ENCODE measurements at regions not wholly inside any gene's neighbourhood (a gene's known extent, or its start where the extent isn't known, plus 50 kb on each side); places are given as distances from the start of the nearest gene placed in this dataset.

DNA sequence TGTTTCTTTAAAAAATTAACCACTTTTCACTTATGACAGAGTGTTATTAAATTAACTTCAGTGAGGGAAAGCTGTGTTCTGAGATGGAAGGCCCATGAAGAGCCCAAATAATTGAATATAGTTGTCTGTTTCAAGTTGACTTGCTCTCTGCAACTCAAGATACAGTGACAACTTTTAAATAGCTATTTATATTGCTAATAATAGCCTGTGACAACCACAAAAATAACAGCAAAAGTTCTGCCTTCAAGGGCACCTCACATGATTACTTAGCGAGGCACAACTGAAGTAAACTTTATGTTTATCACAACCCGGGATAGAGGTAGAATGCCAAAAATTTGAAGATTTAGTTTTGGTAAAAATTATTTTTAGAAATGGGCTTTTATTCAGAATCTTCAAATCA lies 167.3 kb upstream of the SCN7A start (continued):
- TF ChIP-seq, protein P1, sequence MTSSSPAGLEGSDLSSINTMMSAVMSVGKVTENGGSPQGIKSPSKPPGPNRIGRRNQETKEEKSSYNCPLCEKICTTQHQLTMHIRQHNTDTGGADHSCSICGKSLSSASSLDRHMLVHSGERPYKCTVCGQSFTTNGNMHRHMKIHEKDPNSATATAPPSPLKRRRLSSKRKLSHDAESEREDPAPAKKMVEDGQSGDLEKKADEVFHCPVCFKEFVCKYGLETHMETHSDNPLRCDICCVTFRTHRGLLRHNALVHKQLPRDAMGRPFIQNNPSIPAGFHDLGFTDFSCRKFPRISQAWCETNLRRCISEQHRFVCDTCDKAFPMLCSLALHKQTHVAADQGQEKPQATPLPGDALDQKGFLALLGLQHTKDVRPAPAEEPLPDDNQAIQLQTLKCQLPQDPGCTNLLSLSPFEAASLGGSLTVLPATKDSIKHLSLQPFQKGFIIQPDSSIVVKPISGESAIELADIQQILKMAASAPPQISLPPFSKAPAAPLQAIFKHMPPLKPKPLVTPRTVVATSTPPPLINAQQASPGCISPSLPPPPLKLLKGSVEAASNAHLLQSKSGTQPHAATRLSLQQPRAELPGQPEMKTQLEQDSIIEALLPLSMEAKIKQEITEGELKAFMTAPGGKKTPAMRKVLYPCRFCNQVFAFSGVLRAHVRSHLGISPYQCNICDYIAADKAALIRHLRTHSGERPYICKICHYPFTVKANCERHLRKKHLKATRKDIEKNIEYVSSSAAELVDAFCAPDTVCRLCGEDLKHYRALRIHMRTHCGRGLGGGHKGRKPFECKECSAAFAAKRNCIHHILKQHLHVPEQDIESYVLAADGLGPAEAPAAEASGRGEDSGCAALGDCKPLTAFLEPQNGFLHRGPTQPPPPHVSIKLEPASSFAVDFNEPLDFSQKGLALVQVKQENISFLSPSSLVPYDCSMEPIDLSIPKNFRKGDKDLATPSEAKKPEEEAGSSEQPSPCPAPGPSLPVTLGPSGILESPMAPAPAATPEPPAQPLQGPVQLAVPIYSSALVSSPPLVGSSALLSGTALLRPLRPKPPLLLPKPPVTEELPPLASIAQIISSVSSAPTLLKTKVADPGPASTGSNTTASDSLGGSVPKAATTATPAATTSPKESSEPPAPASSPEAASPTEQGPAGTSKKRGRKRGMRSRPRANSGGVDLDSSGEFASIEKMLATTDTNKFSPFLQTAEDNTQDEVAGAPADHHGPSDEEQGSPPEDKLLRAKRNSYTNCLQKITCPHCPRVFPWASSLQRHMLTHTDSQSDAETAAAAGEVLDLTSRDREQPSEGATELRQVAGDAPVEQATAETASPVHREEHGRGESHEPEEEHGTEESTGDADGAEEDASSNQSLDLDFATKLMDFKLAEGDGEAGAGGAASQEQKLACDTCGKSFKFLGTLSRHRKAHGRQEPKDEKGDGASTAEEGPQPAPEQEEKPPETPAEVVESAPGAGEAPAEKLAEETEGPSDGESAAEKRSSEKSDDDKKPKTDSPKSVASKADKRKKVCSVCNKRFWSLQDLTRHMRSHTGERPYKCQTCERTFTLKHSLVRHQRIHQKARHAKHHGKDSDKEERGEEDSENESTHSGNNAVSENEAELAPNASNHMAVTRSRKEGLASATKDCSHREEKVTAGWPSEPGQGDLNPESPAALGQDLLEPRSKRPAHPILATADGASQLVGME (CRISPR knock-in tag; IDR thresholded peaks at IDR 0.05), result no peak

DNA sequence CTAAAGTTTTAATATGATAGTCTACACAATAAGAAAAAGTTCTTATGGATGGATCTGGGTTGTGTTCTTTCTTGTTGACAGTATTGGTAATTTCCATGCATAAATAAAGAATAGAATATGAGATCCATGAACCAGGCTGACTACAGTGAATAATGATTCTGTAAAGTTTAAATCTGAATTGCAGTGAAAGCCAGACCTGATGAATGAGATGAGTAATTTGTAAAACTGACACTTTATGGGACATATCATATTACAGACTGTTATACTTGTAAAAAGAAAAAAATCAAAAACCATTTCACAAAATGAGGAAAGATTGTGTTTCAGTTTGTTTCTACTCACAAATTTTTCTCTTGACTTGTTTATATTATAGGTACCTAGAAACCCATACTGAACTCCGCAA lies 164.9 kb upstream of the SCN7A start:
- no peak for ATAC-seq
- no peaks in the 10 kb centered on the region for H3K9me1 ChIP-seq (ENCODE audit: control insufficient read depth, insufficient read depth, low read length)
- no peaks in the 10 kb centered on the region for H3K36me3 ChIP-seq (ENCODE audit: control insufficient read depth, insufficient read depth, low read length)
- no peak overlapping the region for H3K4me2 ChIP-seq (ENCODE audit: insufficient read depth, low read length)
- WGBS (ENCODE audit: insufficient coverage, low coverage, missing lambda C conversion rate), result 0% methylated on average over 1 of the region's 1 CpG
- no TSS peak for BruUV-seq (replicated peaks)
- H2AFZ ChIP-seq (ENCODE audit: low read depth, low read length), result no peak overlapping the region
- ChIA-PET POLR2A (no interaction called here), CTCF (ENCODE audit: low intra/inter-chr PET ratio) (no interaction called here)
- no peaks in the 10 kb centered on the region for H3K79me2 ChIP-seq (ENCODE audit: control insufficient read depth, insufficient read depth, low read length)
- no peak overlapping the region for H3K27ac ChIP-seq (ENCODE audit: extremely low read depth, low read depth, low read length)
- H3K4me1 ChIP-seq (replicated peaks in 1 of 2; ENCODE audit: control insufficient read depth in 2 of 2, insufficient read depth in 2 of 2, low read length in 2 of 2), result no peaks in the 10 kb centered on the region
- DNase-seq (ENCODE audit: extremely low read depth in 1 of 4, low spot score in 3 of 4), result no peak
- TF ChIP-seq, protein P2, sequence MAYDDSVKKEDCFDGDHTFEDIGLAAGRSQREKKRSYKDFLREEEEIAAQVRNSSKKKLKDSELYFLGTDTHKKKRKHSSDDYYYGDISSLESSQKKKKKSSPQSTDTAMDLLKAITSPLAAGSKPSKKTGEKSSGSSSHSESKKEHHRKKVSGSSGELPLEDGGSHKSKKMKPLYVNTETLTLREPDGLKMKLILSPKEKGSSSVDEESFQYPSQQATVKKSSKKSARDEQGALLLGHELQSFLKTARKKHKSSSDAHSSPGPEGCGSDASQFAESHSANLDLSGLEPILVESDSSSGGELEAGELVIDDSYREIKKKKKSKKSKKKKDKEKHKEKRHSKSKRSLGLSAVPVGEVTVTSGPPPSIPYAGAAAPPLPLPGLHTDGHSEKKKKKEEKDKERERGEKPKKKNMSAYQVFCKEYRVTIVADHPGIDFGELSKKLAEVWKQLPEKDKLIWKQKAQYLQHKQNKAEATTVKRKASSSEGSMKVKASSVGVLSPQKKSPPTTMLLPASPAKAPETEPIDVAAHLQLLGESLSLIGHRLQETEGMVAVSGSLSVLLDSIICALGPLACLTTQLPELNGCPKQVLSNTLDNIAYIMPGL (CRISPR knock-in tag; IDR thresholded peaks at IDR 0.05), result no peak
- TF ChIP-seq, protein P3, sequence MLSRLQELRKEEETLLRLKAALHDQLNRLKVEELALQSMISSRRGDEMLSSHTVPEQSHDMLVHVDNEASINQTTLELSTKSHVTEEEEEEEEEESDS (CRISPR knock-in tag; IDR thresholded peaks at IDR 0.05), result no peak
- no peak for TF ChIP-seq ARHGAP35 (IDR thresholded peaks at IDR 0.05; ENCODE audit: partially characterized antibody)
- no peak for TF ChIP-seq ZNF507 (tag; conservative IDR thresholded peaks at IDR 0.05)
- no peak for TF ChIP-seq ZNF668 (CRISPR knock-in tag; IDR thresholded peaks at IDR 0.05)
- no peak for FAIRE-seq
- intact Hi-C loops (cut with micrococcal nuclease) (no loop called here), in situ Hi-C loops (cut with MboI) (no loop called here)
- H3K4me3 ChIP-seq, result no peak overlapping the region
- H3K9ac ChIP-seq (ENCODE audit: insufficient read depth in 1 of 2, low read depth in 2 of 2, low read length in 2 of 2), result no peak overlapping the region
- H4K20me1 ChIP-seq (replicated peaks; ENCODE audit: control insufficient read depth, insufficient read depth, low read length), result no peaks in the 10 kb centered on the region
- H3K27me3 ChIP-seq (ENCODE audit: control insufficient read depth in 2 of 2, insufficient read depth in 2 of 2, low read length in 2 of 2), result no peaks in the 10 kb centered on the region
- no peaks in the 10 kb centered on the region for H3K9me3 ChIP-seq (replicated peaks; ENCODE audit: control insufficient read depth, insufficient read depth, low read depth, low read length)

All from K562 (cell line).